Brain microvascular endothelial cell (primary cell): ENCODE measurements at regions not wholly inside any gene's neighbourhood (a gene's known extent, or its start where the extent isn't known, plus 50 kb on each side); places are given as distances from the start of the nearest gene placed in this dataset.

Experiments
- DNase-seq: peaks from one replicate; pipeline ENCODE4 v3.0.0-alpha.2; 2020
- H3K27ac ChIP-seq: fragments of 250-450 bp; sonication (Bioruptor Pico); 2 replicates; pipeline ENCODE4 v1.5.1; 2020; ENCODE audit warnings: mild to moderate bottlenecking, moderate library complexity
- H3K27me3 ChIP-seq: fragments of 250-450 bp; sonication (Bioruptor Pico); replicated peaks from 2 replicates; pipeline ENCODE4 v1.5.1; 2020; ENCODE audit warnings: mild to moderate bottlenecking
- H3K36me3 ChIP-seq: fragments of 250-450 bp; sonication (Bioruptor Pico); replicated peaks from 2 replicates; pipeline ENCODE4 v1.5.1; 2020; ENCODE audit warnings: mild to moderate bottlenecking
- H3K4me3 ChIP-seq: 2 replicates; pipeline ENCODE4 v1.5.1; 2011; ENCODE audit warnings: low read depth, mild to moderate bottlenecking, control low read depth, low read length, moderate library complexity
- CTCF ChIP-seq: IDR thresholded peaks from 2 replicates; pipeline ENCODE4 v1.5.1; 2011; ENCODE audit warnings: low read depth, mild to moderate bottlenecking, moderate library complexity, low read length, control low read depth, inconsistent platforms; ENCODE audit errors: missing control alignments
- in situ Hi-C: cut with HindIII; loops from 2 replicates; pipeline ENCODE4 v1.10.0; 2017; ENCODE audit warnings: low sequenced_read_pairs, low pct_ligation_motif_present

- Histone ChIP-seq H3K27me3 (peaks cover 29% of the 10 kb centered on the region), H3K27ac (no peak overlapping the region), H3K36me3 (no peaks in the 10 kb centered on the region), H3K4me3 (no peak overlapping the region)
- no peak for DNase-seq
- in situ Hi-C loops = no loop called here
- no peak for TF ChIP-seq CTCF
Observed at GRCh38 chr15:70348226-70348543, 250.5 kb upstream of the TLE3 start.

- no peak for DNase-seq
- TF ChIP-seq CTCF = no peak
- Histone ChIP-seq H3K36me3 (no peaks in the 10 kb centered on the region), H3K4me3 (no peak overlapping the region), H3K27me3 (peaks cover 28% of the 10 kb centered on the region), H3K27ac (no peak overlapping the region)
- in situ Hi-C loops = no loop called here
Observed at GRCh38 chr15:70347321-70348225, 249.9 kb upstream of the TLE3 start.

- Histone ChIP-seq H3K36me3 (no peaks in the 10 kb centered on the region), H3K27me3 (peaks cover 16% of the 10 kb centered on the region), H3K27ac (no peak overlapping the region), H3K4me3 (no peak overlapping the region)
- no peak for TF ChIP-seq CTCF
- DNase-seq = no peak
- in situ Hi-C loops = no loop called here
Observed at GRCh38 chr15:70345251-70346019, 247.7 kb upstream of the TLE3 start.

GRCh38 chr15:70344666-70345065, 246.9 kb upstream of the TLE3 start:
- in situ Hi-C loops = no loop called here
- TF ChIP-seq CTCF = no peak
- Histone ChIP-seq H3K4me3 (no peak overlapping the region), H3K27me3 (peaks cover 16% of the 10 kb centered on the region), H3K36me3 (no peaks in the 10 kb centered on the region), H3K27ac (no peak overlapping the region)
- DNase-seq = no peak

GRCh38 chr15:70343961-70344621, 246.4 kb upstream of the TLE3 start:
- H3K4me3 ChIP-seq = no peak overlapping the region
- no peak for TF ChIP-seq CTCF
- no peak for DNase-seq
- in situ Hi-C loops = no loop called here
- no peak overlapping the region for H3K27ac ChIP-seq
- H3K27me3 ChIP-seq = peaks cover 13% of the 10 kb centered on the region
- H3K36me3 ChIP-seq = no peaks in the 10 kb centered on the region
